HL-60 (cell line): ENCODE measurements at regions not wholly inside any gene's neighbourhood (a gene's known extent, or its start where the extent isn't known, plus 50 kb on each side); places are given as distances from the start of the nearest gene placed in this dataset.

Experiments used
- DNase-seq, 2 experiments: peaks; one replicate each; pipeline ENCODE4 v3.0.0-alpha.2; 2010 to 2020; ENCODE audit warnings: low read depth in 1 of 2, low spot score in 1 of 2
- H3K27ac ChIP-seq: fragments of 250-450 bp; sonication (Bioruptor Pico); replicated peaks from 2 replicates; pipeline ENCODE4 v1.5.1; 2020; ENCODE audit warnings: mild to moderate bottlenecking, moderate library complexity
- H3K27me3 ChIP-seq: fragments of 250-450 bp; sonication (Bioruptor Pico); 2 replicates; pipeline ENCODE4 v1.5.1; 2021; ENCODE audit warnings: mild to moderate bottlenecking, moderate library complexity; ENCODE audit not compliant: insufficient read depth, poor library complexity, severe bottlenecking
- H3K4me3 ChIP-seq: replicated peaks from 2 replicates; pipeline ENCODE4 v1.5.1; 2011; ENCODE audit warnings: mild to moderate bottlenecking, control low read depth, low read length; ENCODE audit not compliant: insufficient read depth
- GABPA ChIP-seq: IDR thresholded peaks from 2 replicates; pipeline ENCODE4 v1.6.1; 2012; ENCODE audit warnings: low read depth
- POLR2AphosphoS5 ChIP-seq: IDR thresholded peaks from 2 replicates; pipeline ENCODE4 v1.6.1; 2012; ENCODE audit warnings: low read depth
- SPI1 ChIP-seq: IDR thresholded peaks from 2 replicates; pipeline ENCODE4 v1.6.1; 2012; ENCODE audit warnings: low read depth, mild to moderate bottlenecking, borderline replicate concordance
- TF ChIP-seq, protein P1 (sequence below): IDR thresholded peaks from 2 replicates; pipeline ENCODE4 v1.6.1; 2012; ENCODE audit warnings: low read depth; ENCODE audit not compliant: insufficient replicate concordance
- TF ChIP-seq, protein P2 (sequence below): IDR thresholded peaks from one replicate; pipeline ENCODE4 v1.5.1; 2011; ENCODE audit warnings: low read length, control low read depth, inconsistent platforms; ENCODE audit not compliant: insufficient read depth

DNA sequence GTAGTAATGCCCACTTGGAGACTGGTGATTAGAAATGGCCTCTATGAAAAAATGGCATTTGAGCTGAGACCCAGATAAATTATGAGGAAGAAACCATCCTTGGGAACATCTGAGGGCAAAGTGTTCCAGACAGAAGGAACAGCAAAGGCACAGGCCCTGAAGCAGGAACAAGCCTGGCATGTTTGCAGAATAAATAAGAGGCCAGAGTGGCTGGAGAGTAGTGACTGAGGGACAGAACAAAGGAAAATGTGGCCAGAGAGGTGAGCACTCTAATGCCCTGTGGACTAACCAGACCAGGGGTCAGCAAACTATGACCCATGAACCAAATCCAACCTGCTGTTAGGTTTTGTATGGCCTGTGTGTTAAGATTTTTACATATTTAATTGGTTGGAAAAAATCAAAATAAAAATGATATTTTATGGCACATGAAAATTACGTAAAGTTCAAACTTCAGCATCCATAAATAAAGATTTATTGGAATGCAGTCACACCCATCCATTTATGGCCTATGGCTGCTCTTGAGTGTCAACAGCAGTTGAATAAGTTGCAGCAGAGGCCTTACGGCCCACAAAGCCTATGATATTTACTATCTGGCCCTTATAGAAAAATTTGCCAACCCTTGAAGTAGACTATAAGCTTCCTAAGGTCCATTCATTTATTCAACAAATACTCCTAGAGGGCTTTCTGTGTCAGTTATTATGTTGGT is 210.0 kb upstream of the TOX3 start:
- Histone ChIP-seq H3K4me3 (no peak overlapping the region), H3K27ac (no peak overlapping the region), H3K27me3 (no peaks in the 10 kb centered on the region)
- TF ChIP-seq POLR2AphosphoS5 (no peak), GABPA (no peak), SPI1 (no peak)
- TF ChIP-seq, protein P1, sequence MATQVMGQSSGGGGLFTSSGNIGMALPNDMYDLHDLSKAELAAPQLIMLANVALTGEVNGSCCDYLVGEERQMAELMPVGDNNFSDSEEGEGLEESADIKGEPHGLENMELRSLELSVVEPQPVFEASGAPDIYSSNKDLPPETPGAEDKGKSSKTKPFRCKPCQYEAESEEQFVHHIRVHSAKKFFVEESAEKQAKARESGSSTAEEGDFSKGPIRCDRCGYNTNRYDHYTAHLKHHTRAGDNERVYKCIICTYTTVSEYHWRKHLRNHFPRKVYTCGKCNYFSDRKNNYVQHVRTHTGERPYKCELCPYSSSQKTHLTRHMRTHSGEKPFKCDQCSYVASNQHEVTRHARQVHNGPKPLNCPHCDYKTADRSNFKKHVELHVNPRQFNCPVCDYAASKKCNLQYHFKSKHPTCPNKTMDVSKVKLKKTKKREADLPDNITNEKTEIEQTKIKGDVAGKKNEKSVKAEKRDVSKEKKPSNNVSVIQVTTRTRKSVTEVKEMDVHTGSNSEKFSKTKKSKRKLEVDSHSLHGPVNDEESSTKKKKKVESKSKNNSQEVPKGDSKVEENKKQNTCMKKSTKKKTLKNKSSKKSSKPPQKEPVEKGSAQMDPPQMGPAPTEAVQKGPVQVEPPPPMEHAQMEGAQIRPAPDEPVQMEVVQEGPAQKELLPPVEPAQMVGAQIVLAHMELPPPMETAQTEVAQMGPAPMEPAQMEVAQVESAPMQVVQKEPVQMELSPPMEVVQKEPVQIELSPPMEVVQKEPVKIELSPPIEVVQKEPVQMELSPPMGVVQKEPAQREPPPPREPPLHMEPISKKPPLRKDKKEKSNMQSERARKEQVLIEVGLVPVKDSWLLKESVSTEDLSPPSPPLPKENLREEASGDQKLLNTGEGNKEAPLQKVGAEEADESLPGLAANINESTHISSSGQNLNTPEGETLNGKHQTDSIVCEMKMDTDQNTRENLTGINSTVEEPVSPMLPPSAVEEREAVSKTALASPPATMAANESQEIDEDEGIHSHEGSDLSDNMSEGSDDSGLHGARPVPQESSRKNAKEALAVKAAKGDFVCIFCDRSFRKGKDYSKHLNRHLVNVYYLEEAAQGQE: no peak
- DNase-seq: no peak

DNA sequence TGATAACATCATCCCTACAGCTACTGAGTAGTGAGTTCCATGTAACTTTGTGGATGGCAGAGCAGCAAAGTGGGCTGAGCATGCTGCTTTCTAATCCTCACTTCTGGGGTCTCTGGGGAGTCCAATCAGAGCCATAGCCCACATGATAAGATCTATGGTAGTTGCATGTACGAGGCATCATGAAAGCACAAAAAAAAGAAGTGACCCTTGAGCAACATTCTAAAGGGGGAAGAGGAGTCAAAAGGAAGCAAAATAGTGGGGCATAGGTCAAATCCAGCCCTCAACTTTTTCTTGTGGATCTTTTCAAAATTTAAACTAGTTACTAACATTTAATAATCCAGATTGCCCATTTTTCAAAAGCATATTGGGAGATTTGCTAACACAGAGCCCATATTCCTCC is 208.5 kb upstream of the TOX3 start:
- no peak for DNase-seq
- TF ChIP-seq POLR2AphosphoS5 (no peak), GABPA (no peak), SPI1 (no peak)
- TF ChIP-seq, protein P2, sequence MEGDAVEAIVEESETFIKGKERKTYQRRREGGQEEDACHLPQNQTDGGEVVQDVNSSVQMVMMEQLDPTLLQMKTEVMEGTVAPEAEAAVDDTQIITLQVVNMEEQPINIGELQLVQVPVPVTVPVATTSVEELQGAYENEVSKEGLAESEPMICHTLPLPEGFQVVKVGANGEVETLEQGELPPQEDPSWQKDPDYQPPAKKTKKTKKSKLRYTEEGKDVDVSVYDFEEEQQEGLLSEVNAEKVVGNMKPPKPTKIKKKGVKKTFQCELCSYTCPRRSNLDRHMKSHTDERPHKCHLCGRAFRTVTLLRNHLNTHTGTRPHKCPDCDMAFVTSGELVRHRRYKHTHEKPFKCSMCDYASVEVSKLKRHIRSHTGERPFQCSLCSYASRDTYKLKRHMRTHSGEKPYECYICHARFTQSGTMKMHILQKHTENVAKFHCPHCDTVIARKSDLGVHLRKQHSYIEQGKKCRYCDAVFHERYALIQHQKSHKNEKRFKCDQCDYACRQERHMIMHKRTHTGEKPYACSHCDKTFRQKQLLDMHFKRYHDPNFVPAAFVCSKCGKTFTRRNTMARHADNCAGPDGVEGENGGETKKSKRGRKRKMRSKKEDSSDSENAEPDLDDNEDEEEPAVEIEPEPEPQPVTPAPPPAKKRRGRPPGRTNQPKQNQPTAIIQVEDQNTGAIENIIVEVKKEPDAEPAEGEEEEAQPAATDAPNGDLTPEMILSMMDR: no peak
- TF ChIP-seq, protein P1: no peak
- no peaks in the 10 kb centered on the region for H3K27me3 ChIP-seq
- H3K4me3 ChIP-seq: no peak overlapping the region
- H3K27ac ChIP-seq: no peak overlapping the region

DNA sequence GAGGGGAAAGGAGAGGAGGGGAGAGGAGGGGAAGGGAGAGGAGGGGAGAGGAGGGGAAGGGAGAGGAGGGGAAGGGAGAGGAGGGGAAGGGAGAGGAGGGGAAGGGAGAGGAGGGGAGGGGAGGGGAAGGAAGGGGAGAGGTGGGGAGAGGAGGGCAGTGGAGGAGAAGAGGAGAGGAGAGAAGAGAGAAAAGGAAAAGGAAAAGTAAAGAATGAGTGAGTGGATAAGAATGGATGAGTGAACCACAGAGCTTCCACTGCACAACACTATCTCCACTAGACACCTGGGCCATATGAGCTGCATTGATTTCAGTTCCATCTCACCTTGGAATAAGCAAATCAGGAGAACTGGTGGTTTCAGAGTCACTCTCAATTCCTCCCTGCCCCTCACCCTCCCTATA is 204.1 kb upstream of the TOX3 start:
- H3K4me3 ChIP-seq: no peak overlapping the region
- TF ChIP-seq POLR2AphosphoS5: no peak
- TF ChIP-seq GABPA: no peak
- TF ChIP-seq, protein P1: no peak
- no peak for TF ChIP-seq SPI1
- TF ChIP-seq, protein P2: no peak
- H3K27me3 ChIP-seq: no peaks in the 10 kb centered on the region
- DNase-seq: no peak
- H3K27ac ChIP-seq: no peak overlapping the region
